Ureter (tissue), 1 donor: ENCODE measurements at regions not wholly inside any gene's neighbourhood (a gene's known extent, or its start where the extent isn't known, plus 50 kb on each side); places are given as distances from the start of the nearest gene placed in this dataset.

Experiments used
- DNase-seq: peaks from one replicate; pipeline ENCODE4 v3.0.0-alpha.2; 2020; ENCODE audit warnings: low spot score
- donor health status: DM: yes; HTN: yes; CAD: no.

- no peak for DNase-seq
These were observed 293.4 kb upstream of the CHST9 start for GRCh38 chr18:27478459-27478858.

GRCh38 chr18:27473318-27473717 is 288.2 kb upstream of the CHST9 start:
- no peak for DNase-seq

- DNase-seq: no peak
These were observed 282.0 kb upstream of the CHST9 start for GRCh38 chr18:27467073-27467472.

- no peak for DNase-seq
These were observed 276.8 kb upstream of the CHST9 start for GRCh38 chr18:27461957-27462356.

GRCh38 chr18:27449104-27449503 is 264.0 kb upstream of the CHST9 start:
- no peak for DNase-seq

GRCh38 chr18:27447930-27448329 is 262.8 kb upstream of the CHST9 start:
- no peak for DNase-seq

GRCh38 chr18:27447451-27447881 is 262.4 kb upstream of the CHST9 start:
- no peak for DNase-seq

- no peak for DNase-seq
These were observed 245.5 kb upstream of the CHST9 start for GRCh38 chr18:27430595-27430994.

GRCh38 chr18:27428716-27429475 is 243.8 kb upstream of the CHST9 start:
- DNase-seq: no peak

- no peak for DNase-seq
These were observed 243.0 kb upstream of the CHST9 start for GRCh38 chr18:27428120-27428519.

GRCh38 chr18:27423581-27423980 is 238.5 kb upstream of the CHST9 start:
- DNase-seq: no peak

- no peak for DNase-seq
These were observed 234.5 kb upstream of the CHST9 start for GRCh38 chr18:27419646-27420045.

GRCh38 chr18:27415495-27415894 is 230.4 kb upstream of the CHST9 start:
- DNase-seq: no peak

- DNase-seq: no peak
These were observed 229.6 kb upstream of the CHST9 start for GRCh38 chr18:27414682-27415081.

GRCh38 chr18:27413495-27414401 is 228.6 kb upstream of the CHST9 start:
- no peak for DNase-seq

- DNase-seq: no peak
These were observed 227.4 kb upstream of the CHST9 start for GRCh38 chr18:27412556-27412955.

- DNase-seq: no peak
These were observed 226.8 kb upstream of the CHST9 start for GRCh38 chr18:27411911-27412310.

- no peak for DNase-seq
These were observed 225.9 kb upstream of the CHST9 start for GRCh38 chr18:27411013-27411412.

GRCh38 chr18:27404855-27405254 is 219.7 kb upstream of the CHST9 start:
- DNase-seq: no peak

- DNase-seq: no peak
These were observed 214.9 kb upstream of the CHST9 start for GRCh38 chr18:27400001-27400400.

GRCh38 chr18:27395752-27396151 is 210.6 kb upstream of the CHST9 start:
- no peak for DNase-seq

- DNase-seq: no peak
These were observed 209.6 kb upstream of the CHST9 start for GRCh38 chr18:27394687-27395086.
